Activated CD4-positive, alpha-beta T cell treated with anti-CD3 and anti-CD28 coated beads, Interleukin-2, Interleukin-6, amounts not matched to agents 100 ng/mL and 50 ng/mL, durations not matched to agents 16 hours and 8 hours (primary cell): ENCODE measurements at regions not wholly inside any gene's neighbourhood (a gene's known extent, or its start where the extent isn't known, plus 50 kb on each side); places are given as distances from the start of the nearest gene placed in this dataset.
"Not testable (repeated sequence)": the region's sequence is repeated elsewhere in the genome, so short reads cannot be mapped to it uniquely, and the experiment has no call there.

ENCODE experiments used
- DNase-seq: peaks from one replicate; pipeline ENCODE4 v3.0.0-alpha.2; 2020

DNA sequence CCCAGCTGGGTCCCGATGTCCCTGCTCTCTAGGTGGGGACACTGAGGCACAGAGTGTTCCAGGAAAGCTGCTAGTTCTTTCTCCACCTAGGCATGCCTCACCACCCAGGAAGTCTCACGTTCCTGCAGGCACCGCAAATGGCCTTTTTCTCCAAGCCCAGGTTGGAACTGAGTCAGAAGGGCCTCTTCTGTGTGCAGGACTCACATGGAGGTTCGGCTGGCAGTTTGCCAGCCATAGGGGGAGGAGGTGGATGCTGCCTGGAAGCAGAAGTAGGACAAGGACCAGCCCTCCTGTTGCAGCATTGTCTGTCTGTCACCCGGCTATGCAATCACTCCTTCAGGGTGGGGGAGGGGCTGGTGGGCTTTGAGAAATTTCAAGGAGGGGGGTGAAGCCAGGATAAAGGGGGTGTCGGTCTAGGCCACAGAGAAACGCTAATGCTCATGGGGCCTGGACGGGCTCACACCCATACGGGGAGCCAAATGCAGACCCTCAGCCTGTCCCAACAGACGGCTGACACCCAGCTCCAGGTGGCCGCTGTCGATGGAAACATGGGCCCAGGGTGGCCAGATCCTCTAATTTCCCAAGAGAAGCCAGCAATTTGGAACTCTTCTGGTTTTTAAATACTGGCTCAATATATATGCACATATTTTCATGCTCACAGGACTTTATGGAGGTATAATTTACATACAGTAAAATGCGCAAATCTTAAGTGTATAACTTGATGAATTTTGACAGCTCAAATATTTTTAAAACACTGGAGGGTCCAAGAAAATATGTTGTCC, 120.5 kb downstream of the PHETA1 start:
- DNase-seq = no peak

DNA sequence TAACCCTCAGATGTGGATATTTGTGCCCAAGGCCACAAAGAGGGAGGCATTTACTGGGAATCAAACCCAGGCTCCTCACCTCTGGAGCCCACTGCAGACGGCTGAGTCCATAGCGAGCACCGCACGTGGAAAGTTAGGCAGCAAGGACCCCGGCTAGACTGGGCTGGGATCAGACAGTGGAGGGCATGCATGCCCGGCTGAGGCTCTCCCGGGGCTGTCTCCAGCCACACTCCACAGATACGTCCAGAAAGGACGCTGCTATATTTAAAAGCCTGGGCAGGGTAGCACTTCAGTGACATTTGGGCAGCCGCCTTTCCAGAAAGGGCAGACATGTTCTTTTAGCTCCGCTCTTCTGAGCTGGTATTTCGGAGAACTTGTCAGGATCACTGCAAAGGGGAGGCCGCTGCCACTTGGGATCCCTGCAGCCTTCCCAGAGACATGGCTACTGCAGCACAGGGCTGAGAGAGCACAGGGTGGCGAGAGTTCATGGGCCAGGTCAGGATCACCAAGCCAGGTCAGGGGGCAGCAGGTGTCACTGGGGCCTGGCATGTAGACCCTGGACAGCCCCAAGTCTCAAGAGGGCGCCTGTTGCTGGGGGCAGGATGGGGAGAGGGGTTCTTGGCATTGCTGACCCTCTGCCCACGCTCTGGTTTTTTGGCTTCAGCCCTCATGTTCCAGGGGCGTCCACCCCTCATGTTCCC, 121.7 kb downstream of the PHETA1 start:
- no peak for DNase-seq

DNA sequence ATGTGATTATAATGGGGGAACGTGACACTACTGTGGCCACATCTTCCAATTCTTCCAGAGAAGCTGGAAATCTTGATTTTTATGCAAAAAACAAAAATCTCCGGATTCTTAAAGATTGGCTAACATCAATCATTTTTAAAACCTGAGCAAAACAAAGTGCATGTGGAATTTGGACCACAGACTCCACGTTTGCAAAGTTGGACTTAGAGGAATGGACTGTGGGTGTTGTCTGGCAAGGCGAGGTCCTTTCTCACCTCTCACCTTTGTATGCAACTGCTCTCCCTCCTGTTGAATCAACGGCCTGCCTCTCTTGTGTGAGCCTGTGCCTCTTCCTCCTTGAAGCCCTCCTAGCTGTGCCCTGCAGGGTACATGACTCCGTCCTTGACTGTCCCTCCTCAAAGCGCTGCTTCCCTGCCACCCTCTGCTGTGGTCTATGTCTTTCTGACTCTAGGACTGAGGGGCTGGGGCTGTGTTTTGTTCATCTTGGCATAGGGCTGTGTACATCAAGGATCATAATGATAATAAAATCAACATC, 122.4 kb downstream of the PHETA1 start:
- no peak for DNase-seq

- no peak for DNase-seq
Observed at GRCh38 chr12:111245701-111246476, 123.0 kb downstream of the PHETA1 start.

DNA sequence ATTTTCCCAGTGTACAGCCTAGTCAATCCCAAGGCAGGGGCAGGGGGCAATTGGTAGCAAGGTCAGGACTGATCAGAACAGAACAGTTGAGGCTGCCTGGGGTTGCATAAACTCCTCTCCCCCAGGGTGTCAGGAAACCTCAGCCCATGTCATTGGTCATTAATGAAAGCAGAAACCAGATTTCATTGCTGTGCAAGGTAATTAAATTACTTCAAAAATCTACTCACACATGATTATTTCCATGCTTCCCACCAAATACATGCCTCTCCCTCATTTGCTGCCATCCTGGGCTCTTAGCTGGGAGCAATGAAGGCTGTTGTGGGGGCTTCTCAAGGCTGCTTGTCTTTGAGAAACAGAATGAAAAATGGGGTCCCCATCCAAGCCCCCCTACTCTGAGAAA, 124.2 kb downstream of the PHETA1 start:
- no peak for DNase-seq

- DNase-seq = not testable (repeated sequence)
Observed at GRCh38 chr12:111242817-111243216, 126.1 kb downstream of the PHETA1 start.

DNA sequence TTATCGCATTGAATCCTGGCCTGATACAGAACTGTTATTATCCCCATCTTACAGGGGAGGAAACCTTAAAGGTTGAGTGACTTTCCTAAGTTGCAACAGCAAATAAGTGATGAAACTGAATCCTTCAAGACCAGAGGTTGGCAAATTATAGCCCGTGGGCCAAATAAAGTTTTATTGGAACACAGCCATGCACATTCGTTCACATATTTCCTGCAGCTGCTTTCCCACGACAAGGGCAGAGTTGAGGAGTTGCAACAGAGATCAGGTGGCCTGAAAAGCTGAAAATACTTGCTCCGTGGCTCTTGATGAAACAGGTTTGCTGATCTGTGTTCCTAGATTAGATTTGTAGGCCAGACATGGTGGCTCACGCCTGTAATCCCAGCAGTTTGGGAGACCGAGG, 126.7 kb downstream of the PHETA1 start:
- DNase-seq = no peak

DNA sequence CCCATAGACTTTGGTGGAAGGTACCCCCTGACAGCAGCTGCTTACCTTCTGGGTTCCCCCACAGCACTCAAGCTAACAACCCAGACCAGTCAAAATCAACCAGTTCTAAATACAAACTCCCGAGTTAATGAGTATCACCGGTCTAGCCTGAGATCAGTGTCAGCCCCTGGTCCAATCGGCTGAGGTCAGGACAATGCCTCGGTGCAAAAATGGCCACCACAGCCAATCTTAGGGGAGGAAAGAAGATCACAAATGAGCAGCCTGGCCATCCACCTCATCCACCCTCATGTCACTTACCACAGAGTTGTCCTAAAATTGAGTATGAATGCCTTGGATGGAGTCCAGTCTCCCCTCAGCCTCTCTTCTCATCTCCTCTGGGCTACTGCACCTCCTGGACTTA, 128.5 kb downstream of the PHETA1 start:
- no peak for DNase-seq

- DNase-seq = no peak
Observed at GRCh38 chr12:111239235-111239634, 129.7 kb downstream of the PHETA1 start.

GRCh38 chr12:111238075-111238734, 130.7 kb downstream of the PHETA1 start:
- DNase-seq = no peak

GRCh38 chr12:111234491-111234890, 134.4 kb downstream of the PHETA1 start:
- not testable (repeated sequence) for DNase-seq

- no peak for DNase-seq
Observed at GRCh38 chr12:111233786-111234185, 135.1 kb downstream of the PHETA1 start.

GRCh38 chr12:111230649-111231048, 138.2 kb downstream of the PHETA1 start:
- DNase-seq = no peak

- DNase-seq = no peak
Observed at GRCh38 chr12:111228916-111229666, 139.8 kb downstream of the PHETA1 start.

DNA sequence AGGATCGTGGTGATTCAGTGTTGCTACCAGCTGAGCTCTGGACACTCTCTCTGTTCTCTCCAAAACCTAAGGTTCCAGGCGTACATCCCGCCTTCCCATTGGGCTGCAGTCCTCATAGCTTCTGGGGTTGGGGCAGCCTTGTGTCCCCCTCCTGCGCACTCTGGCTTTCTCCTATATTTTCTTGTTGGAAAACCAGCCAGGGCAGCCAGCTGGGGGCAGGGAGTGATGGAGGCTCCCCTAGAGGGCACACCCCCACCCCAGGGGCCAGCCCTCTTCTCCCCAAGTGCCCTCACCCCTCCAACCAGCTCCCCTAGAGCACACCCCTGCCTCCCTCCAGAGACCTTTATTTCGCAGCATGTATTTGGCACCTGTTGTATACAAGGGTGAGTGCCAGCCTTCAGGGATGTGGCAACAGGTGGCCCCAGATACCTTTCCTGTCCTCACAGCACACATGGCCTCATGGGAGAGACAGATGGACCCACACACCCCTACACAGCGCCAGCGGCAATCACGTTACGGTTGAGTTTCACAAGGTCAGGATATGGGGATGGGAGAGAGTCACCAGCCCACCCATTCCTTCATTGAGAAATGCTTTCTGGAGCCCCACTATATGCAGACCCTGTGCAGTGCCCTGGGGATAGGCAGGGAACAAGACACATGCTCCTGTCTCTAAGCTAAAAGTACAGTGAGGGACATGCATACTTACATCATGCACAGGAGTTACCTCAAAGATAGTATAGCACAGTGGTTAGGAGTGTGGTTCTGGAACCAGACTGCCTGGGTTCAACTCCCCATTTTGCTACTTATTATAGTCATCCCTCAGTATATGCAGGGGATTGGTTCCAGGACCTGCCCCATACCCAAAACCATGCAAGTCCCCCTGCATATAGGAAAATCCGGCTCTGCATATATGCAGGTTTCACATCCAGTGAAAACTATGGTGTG, 141.1 kb downstream of the PHETA1 start:
- no peak for DNase-seq

DNA sequence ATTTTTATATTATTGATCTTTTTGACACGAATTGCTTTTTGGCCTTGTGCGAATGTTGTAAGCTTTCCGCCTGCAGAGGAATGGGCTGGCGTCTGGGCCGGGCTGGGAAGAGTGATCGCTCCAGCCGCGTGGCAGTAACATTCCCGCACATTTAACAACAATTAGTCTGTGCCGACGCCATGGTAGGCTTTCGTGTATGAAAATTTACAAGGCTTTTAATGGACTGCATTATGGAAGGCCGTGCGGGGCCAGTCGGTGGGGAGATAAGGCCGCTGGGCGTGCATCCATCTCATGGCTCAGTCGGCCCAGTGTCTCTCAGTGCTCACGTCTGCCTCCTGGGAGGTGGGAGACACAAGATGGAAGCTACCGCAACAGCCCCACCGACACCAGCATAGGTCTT, 142.2 kb downstream of the PHETA1 start:
- DNase-seq = no peak

- no peak for DNase-seq
Observed at GRCh38 chr12:111225307-111225706, 143.6 kb downstream of the PHETA1 start.

GRCh38 chr12:111224186-111225066, 144.5 kb downstream of the PHETA1 start:
- no peak for DNase-seq

GRCh38 chr12:111222523-111222922, 146.4 kb downstream of the PHETA1 start:
- DNase-seq = no peak

- DNase-seq = no peak
Observed at GRCh38 chr12:111222027-111222414, 146.9 kb downstream of the PHETA1 start.
